ENCODE measurements at regions not wholly inside any gene's neighbourhood (a gene's known extent, or its start where the extent isn't known, plus 50 kb on each side); places are given as distances from the start of the nearest gene placed in this dataset.
A peak's percentile ranks its signal among the peaks of the same experiment; 100 is the strongest.

DNA sequence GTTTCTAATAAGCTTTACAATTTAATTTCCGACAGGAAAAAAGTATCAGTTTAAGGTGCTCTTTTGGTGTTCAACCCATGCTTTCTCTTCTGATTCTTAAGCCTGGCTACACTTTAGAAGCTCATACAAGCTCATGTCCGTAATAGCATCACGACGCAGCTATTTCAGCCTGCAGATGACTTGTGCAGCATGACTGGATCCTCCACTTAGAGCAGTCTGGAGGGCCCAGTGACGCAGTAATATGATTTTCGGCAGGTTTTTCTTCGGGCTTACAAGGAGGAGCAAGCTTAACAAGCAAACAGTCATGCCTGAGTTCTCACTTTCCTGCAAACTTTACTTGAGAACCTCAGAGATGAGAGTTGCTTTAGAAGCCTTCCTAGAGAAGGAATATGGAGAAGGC is 85.3 kb upstream of the MAML3 start:
- H3K27ac Mint-ChIP-seq: no peak overlapping the region
- CTCF ChIA-PET: interaction anchor here (2.1 to 3.0 kb wide), 2 partner anchors 13 to 16 kb away, joined by 7 to 26 read pairs; no protein-coding TSS in a partner anchor
- TF ChIP-seq TCF7 (CRISPR knock-in tag; IDR thresholded peaks at IDR 0.05; ENCODE audit: low read depth) (no peak), ZNF263 (CRISPR knock-in tag; IDR thresholded peaks at IDR 0.05; ENCODE audit: low read depth) (no peak), NR2C2 (CRISPR knock-in tag; IDR thresholded peaks at IDR 0.05) (no peak), GABPB1 (CRISPR knock-in tag; IDR thresholded peaks at IDR 0.05) (no peak), ZNF219 (CRISPR knock-in tag; IDR thresholded peaks at IDR 0.05; ENCODE audit: borderline replicate concordance) (no peak), TEAD4 (CRISPR knock-in tag; IDR thresholded peaks at IDR 0.05) (no peak), CREB1 (CRISPR knock-in tag; IDR thresholded peaks at IDR 0.05) (no peak), NR3C1 (CRISPR knock-in tag; conservative IDR thresholded peaks at IDR 0.05; ENCODE audit: low read depth) (no peak), HMGA2 (CRISPR knock-in tag; IDR thresholded peaks at IDR 0.05) (no peak)
- TF ChIP-seq, protein P1, sequence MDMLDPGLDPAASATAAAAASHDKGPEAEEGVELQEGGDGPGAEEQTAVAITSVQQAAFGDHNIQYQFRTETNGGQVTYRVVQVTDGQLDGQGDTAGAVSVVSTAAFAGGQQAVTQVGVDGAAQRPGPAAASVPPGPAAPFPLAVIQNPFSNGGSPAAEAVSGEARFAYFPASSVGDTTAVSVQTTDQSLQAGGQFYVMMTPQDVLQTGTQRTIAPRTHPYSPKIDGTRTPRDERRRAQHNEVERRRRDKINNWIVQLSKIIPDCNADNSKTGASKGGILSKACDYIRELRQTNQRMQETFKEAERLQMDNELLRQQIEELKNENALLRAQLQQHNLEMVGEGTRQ (CRISPR knock-in tag; IDR thresholded peaks at IDR 0.05): no peak
- TF ChIP-seq, protein P2, sequence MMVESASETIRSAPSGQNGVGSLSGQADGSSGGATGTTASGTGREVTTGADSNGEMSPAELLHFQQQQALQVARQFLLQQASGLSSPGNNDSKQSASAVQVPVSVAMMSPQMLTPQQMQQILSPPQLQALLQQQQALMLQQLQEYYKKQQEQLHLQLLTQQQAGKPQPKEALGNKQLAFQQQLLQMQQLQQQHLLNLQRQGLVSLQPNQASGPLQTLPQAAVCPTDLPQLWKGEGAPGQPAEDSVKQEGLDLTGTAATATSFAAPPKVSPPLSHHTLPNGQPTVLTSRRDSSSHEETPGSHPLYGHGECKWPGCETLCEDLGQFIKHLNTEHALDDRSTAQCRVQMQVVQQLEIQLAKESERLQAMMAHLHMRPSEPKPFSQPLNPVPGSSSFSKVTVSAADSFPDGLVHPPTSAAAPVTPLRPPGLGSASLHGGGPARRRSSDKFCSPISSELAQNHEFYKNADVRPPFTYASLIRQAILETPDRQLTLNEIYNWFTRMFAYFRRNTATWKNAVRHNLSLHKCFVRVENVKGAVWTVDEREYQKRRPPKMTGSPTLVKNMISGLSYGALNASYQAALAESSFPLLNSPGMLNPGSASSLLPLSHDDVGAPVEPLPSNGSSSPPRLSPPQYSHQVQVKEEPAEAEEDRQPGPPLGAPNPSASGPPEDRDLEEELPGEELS (CRISPR knock-in tag; IDR thresholded peaks at IDR 0.05): no peak
- TF ChIP-seq, protein P3, sequence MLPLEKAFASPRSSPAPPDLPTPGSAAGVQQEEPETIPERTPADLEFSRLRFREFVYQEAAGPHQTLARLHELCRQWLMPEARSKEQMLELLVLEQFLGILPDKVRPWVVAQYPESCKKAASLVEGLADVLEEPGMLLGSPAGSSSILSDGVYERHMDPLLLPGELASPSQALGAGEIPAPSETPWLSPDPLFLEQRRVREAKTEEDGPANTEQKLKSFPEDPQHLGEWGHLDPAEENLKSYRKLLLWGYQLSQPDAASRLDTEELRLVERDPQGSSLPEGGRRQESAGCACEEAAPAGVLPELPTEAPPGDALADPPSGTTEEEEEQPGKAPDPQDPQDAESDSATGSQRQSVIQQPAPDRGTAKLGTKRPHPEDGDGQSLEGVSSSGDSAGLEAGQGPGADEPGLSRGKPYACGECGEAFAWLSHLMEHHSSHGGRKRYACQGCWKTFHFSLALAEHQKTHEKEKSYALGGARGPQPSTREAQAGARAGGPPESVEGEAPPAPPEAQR (CRISPR knock-in tag; IDR thresholded peaks at IDR 0.05): no peak
- TF ChIP-seq, protein P4, sequence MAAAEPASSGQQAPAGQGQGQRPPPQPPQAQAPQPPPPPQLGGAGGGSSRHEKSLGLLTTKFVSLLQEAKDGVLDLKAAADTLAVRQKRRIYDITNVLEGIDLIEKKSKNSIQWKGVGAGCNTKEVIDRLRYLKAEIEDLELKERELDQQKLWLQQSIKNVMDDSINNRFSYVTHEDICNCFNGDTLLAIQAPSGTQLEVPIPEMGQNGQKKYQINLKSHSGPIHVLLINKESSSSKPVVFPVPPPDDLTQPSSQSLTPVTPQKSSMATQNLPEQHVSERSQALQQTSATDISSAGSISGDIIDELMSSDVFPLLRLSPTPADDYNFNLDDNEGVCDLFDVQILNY (CRISPR knock-in tag; IDR thresholded peaks at IDR 0.05): no peak
- TF ChIP-seq, protein P5, sequence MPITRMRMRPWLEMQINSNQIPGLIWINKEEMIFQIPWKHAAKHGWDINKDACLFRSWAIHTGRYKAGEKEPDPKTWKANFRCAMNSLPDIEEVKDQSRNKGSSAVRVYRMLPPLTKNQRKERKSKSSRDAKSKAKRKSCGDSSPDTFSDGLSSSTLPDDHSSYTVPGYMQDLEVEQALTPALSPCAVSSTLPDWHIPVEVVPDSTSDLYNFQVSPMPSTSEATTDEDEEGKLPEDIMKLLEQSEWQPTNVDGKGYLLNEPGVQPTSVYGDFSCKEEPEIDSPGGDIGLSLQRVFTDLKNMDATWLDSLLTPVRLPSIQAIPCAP (CRISPR knock-in tag; IDR thresholded peaks at IDR 0.05): no peak
- TF ChIP-seq, protein P6, sequence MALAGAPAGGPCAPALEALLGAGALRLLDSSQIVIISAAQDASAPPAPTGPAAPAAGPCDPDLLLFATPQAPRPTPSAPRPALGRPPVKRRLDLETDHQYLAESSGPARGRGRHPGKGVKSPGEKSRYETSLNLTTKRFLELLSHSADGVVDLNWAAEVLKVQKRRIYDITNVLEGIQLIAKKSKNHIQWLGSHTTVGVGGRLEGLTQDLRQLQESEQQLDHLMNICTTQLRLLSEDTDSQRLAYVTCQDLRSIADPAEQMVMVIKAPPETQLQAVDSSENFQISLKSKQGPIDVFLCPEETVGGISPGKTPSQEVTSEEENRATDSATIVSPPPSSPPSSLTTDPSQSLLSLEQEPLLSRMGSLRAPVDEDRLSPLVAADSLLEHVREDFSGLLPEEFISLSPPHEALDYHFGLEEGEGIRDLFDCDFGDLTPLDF (CRISPR knock-in tag; IDR thresholded peaks at IDR 0.05): no peak
- POLR2A ChIA-PET: interaction anchor here (0.6 to 3.1 kb wide), 4 partner anchors 13 to 172 kb away, joined by 4 to 20 read pairs (median 10); partner anchors contain the start of gene SCOC
- no peak for DNase-seq (ENCODE audit: low spot score)
- H3K4me3 Mint-ChIP-seq: no peak overlapping the region
- no peaks in the 10 kb centered on the region for H3K9me3 Mint-ChIP-seq
- no peaks in the 10 kb centered on the region for H3K36me3 Mint-ChIP-seq
- no peaks in the 10 kb centered on the region; the same call in 1 of the 2 replicates for H3K27me3 Mint-ChIP-seq (ENCODE audit: low read depth)
- ATAC-seq: no peak
- peaks cover 76% of the 10 kb centered on the region for H3K4me1 Mint-ChIP-seq

DNA sequence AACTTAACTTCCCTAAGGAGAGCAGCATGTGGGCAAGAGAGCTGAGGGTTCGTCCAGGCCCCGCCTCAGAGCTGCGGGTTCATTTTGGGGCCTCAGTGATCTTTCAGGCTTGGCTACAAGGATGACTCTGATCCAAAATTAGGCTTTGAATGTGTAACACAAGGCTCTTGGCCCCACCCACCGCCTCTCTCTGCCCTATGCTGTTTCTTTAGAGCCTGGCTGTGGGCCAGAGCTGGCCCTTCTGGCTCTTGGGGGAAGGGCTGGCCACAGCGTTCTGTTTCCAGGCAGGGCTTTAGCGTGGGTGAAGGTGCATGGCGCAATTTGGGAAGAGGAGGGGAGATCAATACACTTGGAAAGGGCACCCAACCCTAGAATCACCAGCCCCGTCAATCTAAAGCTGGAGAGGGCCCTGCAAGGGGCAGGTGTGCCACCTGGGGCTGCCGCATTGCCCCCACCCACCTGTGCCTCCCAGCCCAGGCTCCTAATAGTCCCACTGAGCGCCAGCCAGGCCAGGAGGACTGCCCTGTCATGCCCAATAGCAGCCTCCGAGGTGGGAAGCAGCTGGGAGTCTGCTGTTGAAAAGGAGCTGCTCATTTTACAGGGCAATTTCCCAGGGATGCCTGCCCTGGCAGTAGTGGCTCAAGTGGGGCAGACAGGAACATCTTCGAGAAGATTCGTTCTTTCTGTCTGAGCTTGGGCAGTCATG is 84.5 kb upstream of the MAML3 start:
- no peaks in the 10 kb centered on the region for H3K36me3 Mint-ChIP-seq
- peak overlapping the region; percentile 100 for H3K27ac Mint-ChIP-seq
- H3K9me3 Mint-ChIP-seq: no peaks in the 10 kb centered on the region
- CTCF ChIA-PET: interaction anchor here (0.7 to 3.0 kb wide), 9 partner anchors 11 to 540 kb away, joined by 3 to 26 read pairs (median 5); no protein-coding TSS in a partner anchor
- peak overlapping the region; percentile 63 for H3K4me3 Mint-ChIP-seq
- H3K4me1 Mint-ChIP-seq: peaks cover 77% of the 10 kb centered on the region
- peak; percentile 49 for DNase-seq (ENCODE audit: low spot score)
- peak; percentile 57 for ATAC-seq
- POLR2A ChIA-PET: interaction anchor here (0.5 to 3.1 kb wide), 6 partner anchors 14 to 1077 kb away, joined by 3 to 20 read pairs (median 4); partner anchors contain the start of gene SCOC
- H3K27me3 Mint-ChIP-seq (ENCODE audit: low read depth): no peaks in the 10 kb centered on the region; the same call in 1 of the 2 replicates
- TF ChIP-seq ETV6 (CRISPR knock-in tag; IDR thresholded peaks at IDR 0.05) (0 out of 2 replicates have a peak, but pooled peaks have one; percentile 4), ZNF232 (CRISPR knock-in tag; IDR thresholded peaks at IDR 0.05) (no peak)

All from WTC11 (cell line).